Activated naive CD4-positive, alpha-beta T cell treated with Interleukin-2 at 50 U/mL for 16 hours (primary cell): ENCODE measurements at regions not wholly inside any gene's neighbourhood (a gene's known extent, or its start where the extent isn't known, plus 50 kb on each side); places are given as distances from the start of the nearest gene placed in this dataset.
"Not testable (repeated sequence)": the region's sequence is repeated elsewhere in the genome, so short reads cannot be mapped to it uniquely, and the experiment has no call there.

ENCODE experiments used
- DNase-seq: peaks from one replicate; pipeline ENCODE4 v3.0.0-alpha.2; 2020

DNA sequence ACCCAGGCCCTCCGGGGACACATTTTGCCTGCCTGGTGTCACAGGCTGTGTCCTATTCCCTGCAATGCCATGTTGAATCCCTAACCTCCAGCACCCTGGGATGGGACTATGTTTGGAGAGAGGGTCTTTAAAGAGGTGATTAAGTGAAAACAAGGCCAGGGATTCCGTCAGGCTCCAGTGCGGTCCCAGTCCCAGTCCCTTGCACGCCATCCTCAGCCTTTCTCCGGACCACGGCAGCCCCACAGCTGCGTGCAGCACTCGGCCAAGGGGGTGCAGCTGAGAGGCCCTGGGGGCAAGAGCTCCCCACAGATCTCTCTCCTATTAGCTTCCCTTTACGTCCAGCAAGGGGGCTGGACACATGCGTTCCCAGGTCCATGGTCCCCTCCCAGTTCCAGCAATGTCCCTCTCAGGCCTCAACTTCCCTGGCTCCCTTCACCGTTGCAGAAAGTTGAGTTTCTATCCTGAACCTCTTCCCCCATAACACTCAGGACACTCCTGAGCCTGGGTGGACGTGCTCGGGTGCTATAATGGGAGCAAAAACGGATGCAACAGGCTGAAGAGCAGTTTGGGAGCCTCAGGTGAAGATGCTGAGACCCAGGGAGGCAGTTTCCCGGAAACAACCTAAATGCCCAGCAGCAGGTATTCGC lies 1422.7 kb downstream of the BRD1 start:
- DNase-seq, result no peak

DNA sequence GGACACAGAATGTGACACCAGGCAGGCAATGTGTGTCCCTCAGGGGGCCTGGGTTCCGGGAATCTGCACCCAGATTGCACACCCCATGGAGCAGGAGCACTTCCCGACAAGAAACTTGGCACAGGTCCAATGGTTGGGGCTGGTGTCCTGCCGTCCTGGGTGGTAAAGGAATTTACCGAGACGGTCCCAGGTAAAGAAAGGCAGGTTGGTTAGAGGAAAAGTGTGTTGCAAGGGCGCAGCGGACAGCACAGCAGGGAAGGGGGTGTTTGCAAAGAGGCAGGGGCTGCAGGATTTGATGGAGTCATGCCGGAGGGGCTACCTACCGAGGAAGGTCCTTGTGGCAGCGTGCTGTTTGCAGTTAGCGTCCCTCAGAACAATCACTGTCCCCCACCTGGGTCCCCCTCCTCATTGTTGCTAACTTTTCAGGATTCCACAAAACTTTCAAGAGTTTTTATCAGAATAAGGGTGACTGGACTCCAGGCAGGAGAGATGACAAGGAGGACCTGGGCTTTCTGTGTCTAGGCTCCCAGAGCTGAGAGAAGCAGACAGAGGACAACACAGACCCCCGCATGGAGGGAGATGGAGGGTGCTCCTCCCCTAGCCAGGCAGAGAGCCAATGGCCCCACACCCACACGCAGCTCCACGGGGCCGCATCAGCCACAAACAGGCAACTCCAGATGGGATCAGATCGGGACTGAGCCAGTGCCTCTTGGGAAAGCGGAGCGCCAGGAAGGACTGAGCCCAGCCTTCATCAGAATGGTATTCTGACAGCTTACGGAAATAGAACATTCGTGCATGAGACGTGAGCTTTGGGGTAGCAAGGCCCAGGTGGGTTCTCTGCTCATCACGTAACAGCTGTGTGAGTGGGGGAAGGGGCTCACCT lies 1423.9 kb downstream of the BRD1 start:
- no peak for DNase-seq

DNA sequence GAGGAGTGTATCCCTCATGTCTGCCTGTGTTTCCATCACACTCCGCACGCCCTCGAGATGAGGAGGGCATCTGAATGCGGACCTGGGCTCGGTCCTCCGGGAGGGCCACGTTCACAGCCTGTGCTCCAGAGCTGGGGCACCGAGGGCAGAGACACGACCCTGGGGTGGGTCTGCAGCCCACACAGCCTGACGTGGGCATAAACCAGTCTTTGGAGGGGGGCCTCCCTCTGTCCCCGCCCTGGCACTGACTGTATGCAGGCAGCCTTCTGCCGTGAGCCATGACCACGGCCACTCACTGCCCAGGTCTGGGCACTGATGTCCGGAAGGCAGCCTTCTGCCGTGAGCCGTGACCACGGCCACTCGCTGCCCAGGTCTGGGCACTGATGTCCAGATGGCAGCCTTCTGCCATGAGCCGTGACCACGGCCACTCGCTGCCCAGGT lies 1425.1 kb downstream of the BRD1 start:
- no peak for DNase-seq

DNA sequence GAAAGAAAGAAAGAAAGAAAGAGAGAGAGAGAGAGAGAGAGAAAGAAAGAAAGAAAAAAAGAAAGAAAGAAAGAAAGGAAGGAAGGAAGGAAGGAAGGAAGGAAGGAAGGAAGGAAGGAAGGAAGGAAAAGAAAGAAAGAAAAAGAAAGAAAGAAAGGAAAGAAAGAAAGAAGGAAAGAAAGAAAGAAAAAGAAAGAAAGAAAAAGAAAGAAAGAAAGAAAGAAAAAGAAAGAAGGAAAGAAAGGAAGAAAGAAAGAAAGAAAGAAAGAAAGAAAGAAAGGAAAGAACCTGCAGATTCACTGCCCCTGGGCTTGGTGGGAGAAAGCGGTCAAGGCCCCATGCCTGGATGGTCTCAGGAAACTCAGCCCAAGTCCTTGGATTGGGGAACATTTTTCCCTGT lies 1426.2 kb downstream of the BRD1 start:
- not testable (repeated sequence) for DNase-seq

DNA sequence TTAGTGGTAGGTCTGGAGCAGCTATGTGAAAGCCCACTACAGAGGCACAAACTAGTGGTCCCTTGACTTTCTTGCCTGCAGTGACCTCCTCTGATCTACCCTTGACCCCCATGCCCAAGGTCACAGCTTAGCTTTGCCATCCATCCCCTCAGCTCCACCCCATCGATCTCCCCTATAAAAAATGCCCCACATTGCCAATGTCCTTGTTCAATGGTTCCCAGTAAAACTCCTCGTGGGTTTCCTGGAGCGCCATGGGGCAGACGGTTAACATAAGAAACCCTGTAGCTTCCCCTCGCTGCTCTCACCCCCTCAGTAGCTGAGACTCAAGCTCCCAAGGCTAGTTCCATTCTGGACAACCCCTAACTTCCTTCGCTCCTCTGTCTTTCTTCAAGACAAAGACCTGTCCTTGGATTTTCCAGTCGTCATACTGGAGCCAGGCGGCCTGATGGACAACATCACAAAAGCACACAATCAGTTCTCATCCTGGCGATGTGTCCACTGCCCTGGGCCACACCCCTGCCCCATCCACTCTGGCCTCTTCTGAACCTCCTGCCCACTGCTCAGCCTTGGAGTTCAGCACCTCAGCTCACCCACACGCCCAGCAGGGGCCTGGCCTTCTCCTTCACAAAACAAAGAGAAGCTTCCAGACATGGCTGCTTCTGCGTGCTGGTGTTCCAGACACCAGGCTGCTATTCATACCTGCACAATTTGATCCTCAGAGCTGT lies 1429.3 kb downstream of the BRD1 start:
- DNase-seq, result no peak

DNA sequence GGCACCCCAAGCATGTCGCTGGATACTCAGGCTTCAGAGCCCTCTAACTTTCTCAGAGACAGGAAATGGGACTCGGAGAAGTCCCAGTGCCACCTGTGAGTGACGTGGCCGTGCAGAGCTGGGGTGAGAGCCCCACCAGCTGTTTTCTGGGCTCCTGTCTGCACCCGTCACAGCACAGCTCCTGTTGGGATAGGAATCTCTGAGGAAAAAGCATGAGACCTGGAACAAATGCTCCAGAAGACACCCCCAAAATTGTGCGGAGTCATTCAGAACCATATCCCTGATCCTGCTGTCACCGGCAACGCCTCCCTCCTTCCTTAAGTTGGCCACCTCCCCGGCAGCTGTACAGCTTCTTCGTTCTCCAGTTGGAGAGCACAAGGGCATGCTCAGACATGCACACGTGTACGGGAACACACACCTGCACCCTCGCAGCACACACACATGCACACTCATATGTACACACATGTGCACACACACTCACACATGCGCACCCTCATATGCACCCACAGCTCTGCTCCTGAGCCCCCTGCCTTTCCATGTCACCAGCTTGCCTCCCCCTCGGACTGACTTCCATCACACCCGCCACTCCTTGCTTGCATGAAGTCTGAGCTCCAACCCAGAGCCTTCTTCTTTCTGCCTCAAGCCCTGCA lies 1430.0 kb downstream of the BRD1 start:
- DNase-seq, result no peak

DNA sequence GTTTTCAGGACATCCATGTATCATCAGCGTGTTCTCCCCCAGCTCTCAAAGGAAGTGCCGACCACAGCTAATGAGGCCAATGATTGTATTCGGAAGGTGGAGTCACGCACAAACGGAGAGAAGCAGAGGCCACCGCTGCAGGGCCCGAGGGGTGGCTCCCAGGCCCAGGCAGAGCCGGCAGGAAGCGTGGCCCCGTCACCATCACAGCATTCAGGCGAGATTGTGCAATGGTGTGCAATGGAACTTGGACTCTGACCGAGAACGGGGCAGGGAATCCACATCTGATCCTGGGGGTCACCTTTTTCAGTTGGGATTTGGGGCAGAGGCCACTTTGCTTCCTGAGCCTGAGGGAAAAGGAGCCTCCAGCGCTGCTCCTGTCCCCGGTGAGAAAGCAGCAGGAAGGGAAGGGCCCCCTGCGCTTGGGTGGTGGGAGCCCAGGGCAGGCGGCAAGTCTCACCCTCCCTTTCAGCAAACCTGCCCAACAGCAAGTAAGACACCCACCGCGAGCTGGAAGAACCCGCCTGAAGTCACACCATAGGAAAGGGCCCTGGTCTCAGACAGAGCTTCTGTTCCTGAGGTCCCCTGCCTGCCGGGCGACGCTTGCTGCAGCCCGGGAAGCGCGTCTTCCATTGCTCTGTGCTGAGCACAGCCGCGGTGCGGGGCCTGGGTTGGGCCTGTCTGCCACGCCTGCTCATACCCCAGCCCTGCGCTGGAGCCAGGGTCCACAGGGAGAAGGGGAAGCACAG lies 1430.7 kb downstream of the BRD1 start:
- no peak for DNase-seq

DNA sequence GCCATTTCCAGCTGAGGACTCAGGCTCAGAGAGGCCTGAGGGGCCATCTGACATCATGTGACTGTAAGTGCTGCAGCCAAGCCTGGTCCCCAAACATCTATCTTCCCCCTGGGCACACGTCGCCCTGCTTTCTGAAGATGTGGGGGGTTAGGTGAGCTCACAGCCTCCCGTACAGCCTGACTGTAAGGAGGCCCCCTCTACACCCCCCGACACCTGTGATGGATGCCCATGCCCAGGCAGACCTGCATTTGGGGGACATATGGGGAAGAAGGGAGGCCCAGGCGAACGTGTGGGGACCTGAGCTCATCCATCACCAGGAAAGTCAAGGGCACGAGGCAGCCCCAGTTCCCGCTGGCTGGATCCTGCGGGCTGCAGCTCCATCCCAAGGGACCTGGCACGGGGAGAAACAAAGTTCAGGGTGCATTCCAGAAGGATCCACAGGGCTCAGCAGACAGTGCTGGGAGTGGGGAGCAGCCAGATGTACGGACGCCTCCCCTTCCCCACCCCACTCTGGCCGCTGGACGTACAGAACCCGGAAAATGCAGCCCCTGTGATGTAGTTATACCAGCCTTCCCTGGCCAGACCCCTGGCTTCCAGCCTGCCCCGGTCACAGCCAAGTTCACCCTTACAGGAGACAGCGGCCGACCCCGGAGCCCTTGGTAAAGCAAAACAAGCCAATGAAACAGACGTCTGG lies 1431.4 kb downstream of the BRD1 start:
- no peak for DNase-seq

DNA sequence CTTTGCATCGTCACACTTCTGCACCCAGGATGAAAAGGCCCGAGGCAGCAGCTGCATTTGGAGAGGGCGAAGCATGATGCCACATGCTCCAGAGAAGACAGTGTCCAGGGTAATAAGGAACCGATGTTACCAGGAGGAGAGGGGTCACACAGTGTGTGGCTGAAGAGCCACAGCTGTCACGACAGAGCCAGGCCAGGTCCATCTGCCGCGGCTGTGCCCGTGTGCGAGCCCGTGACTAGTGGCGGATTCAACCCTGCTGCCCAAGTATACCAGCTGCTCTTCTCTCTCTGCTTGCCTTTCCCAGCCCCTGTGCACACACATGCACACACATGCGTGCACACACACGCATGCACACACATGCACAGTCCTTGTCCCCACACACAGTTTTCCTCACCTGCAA lies 1432.5 kb downstream of the BRD1 start:
- no peak for DNase-seq

DNA sequence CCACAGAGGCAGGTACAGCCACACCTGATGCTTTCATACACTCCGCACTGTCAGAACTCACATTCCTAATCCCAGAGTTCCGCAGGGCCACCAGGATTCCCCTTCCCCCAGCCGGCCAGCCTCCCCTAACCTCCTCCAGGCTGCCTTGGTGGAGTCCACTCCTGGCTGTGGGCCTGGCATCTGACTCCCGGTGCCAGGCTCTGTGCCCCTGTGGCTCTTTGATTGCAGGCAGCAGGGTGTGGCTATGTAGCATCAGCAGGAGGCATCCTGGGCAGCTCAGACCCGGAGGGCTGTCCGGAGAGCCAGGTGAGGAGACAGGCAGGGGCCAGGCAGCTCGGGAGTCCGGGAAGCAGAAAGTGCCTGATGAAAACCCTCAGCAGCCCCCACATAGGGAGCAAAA lies 1432.9 kb downstream of the BRD1 start:
- no peak for DNase-seq

DNA sequence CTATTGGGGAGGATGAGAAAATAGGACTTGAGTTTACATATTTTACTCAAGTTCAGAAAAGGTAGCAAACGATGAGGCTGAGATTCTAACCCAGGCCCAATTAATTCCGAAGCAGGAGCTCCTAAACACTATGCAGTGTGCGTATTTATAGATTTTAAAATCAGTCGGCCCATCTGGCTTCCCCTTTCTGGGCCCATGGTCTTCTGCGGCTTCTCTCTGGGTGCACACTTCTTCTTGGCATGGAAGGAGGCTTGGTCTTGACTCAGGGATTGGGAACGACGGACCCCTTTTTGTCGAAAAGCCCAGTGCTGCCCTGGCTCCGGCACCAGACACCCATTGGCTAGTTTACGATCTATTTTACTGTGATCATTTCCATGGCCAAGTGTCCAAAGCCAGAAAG lies 1433.8 kb downstream of the BRD1 start:
- no peak for DNase-seq

DNA sequence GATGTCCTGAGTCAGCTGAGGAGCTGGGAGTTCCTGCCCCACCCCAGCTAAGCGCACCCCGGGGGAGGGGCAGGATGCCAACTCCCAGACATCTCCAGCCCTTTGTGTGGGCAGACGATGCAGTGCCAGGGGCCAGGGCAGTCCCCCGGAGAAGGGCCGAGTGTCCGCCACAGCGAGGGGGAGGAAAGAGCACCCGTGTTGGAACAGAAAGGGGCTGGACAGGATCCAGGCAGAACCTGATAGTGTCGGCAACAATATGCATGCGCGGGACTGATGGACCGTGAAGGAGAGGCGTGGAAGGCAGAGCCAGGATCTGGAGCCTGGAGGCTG lies 1434.7 kb downstream of the BRD1 start:
- no peak for DNase-seq

DNA sequence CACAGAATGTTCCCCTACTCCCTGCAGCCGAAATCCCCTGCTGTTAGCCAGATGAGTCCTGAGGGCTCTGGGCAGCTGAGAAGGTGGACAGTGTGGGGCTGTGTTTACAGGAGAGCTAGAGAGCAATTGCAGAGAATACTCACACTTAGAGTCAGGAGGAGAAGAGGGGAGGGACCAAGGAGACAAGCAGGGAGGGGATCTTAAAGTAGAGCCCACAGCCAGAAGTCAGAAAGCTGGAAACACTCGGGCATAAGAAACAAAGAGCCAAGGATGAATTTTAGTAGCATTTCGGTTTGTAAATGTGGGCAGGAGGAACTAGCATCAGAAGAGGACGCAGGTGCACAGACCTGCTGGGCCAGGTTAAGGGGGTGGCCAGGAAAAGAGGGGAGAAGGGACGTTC lies 1435.9 kb downstream of the BRD1 start:
- DNase-seq, result no peak

DNA sequence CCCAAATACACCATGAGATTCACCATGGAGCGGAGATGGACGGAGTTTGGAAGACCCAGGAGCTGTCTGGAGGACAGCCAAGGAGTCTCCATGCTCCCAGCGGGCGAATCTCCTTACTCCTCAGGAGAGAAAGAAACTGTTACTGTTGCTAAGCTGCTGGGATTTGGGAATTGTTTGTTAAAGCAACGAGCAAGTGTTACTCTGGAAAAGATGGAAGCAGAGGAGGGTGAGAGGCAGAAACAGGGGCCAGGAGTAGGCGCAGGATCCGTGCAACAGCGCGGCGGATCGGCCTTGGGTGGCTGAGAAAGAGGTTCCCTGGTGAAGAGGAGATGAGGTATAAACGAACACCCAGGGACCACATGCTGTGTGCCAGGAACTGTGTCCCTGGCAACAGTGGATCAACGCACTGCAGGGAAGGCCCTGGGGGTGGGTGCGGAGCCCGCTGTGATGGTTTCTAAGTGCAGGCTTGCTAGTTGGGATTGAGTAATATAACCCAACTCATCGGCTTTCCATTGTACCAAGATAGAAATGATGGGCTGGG lies 1436.4 kb downstream of the BRD1 start:
- no peak for DNase-seq

DNA sequence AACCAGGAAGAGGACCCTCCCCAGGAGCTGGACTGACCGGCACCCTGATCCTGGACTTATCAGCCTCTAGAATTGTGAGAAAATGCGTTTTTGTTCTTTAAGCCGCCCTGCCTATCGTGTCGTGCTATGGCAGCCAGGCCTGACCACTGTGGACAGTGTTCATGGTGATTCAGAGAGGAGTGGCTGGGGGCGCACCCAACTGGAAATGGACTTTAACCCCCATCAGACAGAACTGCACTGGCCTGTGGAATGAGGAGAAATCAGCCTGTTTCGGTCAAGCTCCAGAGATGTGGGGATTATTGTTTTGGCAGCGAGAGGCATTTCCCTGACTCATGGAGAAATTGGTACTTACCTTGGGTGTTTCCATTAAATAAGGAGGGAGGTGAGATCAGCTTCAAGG lies 1437.8 kb downstream of the BRD1 start:
- no peak for DNase-seq

DNA sequence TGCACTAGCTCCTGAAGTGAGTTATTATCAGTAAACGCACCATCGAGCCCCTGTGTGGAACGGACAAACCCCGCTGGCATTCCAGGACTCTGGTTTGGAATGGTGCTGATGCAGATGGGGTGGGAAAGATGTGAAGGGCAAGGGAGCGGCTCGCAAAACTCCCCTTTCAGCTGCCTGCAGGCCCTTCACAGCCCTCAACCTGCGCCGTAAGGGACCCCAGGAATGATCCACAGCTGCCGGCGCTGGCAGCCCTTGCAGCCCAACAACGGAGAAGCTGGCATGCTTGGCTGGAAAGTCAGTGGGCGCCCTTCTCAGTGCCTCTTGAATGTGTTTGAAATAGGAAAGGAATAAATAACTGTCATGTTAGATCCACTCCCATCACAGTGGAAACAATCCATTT lies 1445.5 kb downstream of the BRD1 start:
- DNase-seq, result no peak

DNA sequence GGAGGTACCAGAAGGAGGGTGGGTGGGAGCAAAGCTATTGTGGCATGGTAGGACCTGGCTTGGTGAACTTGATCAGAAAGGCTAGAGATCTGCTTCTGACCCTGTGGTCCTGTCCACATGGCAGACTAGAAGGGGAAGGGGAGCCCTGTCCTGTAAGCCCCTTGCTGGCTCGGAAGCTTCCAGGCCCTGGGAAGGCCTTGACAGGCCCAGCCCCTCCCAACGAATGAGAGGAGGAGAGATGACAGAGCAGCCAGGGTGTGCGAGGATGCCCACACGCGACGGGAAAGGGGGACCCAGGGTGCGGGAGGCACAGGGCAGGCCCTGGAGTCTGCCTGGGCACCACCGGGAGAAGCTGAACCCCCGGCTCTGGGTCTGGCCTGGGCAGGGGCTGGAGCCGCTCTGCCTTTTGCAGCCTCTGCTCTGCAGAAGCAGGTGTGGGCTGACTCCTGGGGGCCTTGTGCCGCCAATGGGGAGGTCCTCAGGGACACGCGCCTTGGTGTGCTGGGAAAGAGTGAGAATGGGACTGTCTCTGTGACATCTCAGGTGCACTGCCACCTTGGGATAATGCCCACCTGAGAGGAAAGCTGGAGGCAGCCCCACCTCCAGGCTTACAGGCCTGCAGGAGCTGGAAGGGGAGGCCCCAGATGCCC lies 1447.5 kb downstream of the BRD1 start:
- DNase-seq, result no peak

DNA sequence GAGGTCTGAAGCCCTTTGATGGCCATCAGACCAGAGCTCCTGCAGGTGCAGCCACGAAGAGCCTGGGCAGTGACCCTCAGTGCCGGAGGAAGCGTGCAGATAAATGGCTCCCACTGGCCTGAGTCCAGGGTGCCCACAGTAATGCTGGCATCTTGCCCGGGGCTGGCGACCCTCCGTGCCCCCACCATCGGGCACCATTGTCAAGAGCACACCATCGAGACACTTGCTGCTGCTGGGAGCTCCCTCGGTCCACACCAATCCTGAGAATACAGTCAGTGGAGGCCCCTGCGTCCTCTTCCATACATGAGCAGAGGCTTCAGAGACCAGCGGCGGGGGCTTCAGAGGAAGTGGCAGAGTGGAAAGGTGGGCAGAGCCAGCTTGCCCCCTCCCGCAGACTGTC lies 1448.3 kb downstream of the BRD1 start:
- no peak for DNase-seq

DNA sequence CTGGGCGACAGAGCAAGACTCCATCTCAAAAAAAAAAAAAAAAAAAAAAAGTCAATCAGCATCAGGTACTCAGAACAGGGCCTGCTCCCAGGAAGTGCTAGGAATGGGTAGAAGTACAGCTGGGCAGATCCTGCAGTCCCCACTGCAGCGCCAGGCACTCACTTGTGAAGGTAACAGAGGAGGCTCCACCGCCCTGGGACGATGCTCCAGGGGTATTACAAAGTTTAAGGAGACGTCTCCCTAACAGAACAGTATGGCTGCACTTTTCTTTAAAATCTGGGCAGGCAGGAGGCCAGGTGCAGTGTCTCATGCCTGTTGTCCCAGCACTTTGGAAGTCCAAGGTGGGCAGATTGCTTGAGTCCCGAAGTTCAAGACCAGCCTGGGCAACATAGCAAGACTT lies 1449.0 kb downstream of the BRD1 start:
- no peak for DNase-seq

DNA sequence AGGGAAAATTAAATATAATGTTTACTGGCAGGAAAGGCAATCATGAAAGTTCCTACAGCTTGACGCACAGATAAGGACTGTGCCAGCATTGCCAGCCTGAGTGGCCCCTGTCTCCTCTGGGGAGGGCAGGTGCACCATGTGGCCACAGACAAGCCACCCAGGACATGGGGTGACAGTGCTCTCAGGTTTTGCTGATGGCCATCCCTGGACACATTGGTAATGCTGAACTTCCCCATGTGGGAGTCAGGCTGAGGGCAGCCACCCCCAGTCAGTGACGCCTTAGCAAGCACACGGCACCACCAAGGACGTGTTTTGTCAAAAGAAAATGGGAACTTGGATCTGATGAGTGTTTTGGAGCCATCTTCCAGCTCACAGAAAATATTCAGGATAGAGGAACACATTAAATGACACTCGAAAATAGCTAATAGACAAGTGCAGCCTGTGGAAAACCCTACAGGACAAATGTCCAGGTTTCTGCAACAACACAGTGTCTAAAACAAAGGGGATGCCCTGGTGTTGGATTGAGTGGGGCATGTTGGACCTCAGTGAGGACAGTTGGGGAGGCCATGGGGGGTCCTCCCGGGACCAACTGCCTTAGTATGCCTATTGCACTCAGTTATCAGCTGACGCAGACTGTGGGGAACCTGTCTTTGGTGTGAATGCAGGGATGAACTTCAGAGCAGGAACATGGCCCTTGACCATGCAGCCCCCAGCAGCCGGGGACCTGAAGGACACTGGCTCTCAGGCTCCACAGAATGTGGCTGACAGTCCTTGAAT lies 1450.5 kb downstream of the BRD1 start:
- DNase-seq, result no peak
